OCI-LY1 (cell line): ENCODE measurements at regions not wholly inside any gene's neighbourhood (a gene's known extent, or its start where the extent isn't known, plus 50 kb on each side); places are given as distances from the start of the nearest gene placed in this dataset.

Experiments
- EZH2 ChIP-seq: fragments of 200-600 bp; sonication (generic), shearing (Covaris generic); IDR thresholded peaks from 2 replicates; pipeline ENCODE4 v1.8.0; 2017; ENCODE audit warnings: borderline replicate concordance, mixed run types, mild to moderate bottlenecking, antibody characterized with exemption, low read length, moderate library complexity, mixed read lengths
- TF ChIP-seq, protein P1 (sequence below): fragments of 200-600 bp; sonication (generic), shearing (Covaris generic); IDR thresholded peaks from 2 replicates; pipeline ENCODE4 v1.5.1; 2017; ENCODE audit warnings: mild to moderate bottlenecking, antibody characterized with exemption, low read length, moderate library complexity, mixed read lengths

DNA sequence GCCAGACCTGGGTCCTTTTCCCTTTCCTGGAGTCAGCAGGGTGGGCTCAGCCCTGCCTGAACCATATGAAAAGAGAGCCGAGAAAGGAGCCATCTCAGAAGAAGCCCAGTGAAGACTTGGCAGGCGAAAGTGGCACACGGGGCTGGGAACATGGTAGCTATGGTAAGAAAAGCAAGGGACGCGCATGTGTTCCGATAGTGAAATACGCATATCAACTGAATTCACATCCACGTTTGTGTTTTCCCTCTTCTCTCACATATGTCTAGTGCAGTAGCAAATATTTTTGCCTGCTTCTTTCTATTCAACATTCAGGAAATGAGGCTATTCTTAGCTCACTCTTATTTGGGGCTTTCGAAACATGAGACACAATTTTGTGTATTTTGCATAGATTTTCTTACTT is 54.1 kb upstream of the PEG3 start:
- TF ChIP-seq, protein P1, sequence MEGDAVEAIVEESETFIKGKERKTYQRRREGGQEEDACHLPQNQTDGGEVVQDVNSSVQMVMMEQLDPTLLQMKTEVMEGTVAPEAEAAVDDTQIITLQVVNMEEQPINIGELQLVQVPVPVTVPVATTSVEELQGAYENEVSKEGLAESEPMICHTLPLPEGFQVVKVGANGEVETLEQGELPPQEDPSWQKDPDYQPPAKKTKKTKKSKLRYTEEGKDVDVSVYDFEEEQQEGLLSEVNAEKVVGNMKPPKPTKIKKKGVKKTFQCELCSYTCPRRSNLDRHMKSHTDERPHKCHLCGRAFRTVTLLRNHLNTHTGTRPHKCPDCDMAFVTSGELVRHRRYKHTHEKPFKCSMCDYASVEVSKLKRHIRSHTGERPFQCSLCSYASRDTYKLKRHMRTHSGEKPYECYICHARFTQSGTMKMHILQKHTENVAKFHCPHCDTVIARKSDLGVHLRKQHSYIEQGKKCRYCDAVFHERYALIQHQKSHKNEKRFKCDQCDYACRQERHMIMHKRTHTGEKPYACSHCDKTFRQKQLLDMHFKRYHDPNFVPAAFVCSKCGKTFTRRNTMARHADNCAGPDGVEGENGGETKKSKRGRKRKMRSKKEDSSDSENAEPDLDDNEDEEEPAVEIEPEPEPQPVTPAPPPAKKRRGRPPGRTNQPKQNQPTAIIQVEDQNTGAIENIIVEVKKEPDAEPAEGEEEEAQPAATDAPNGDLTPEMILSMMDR: no peak
- TF ChIP-seq EZH2: no peak
